ENCODE measurements at regions not wholly inside any gene's neighbourhood (a gene's known extent, or its start where the extent isn't known, plus 50 kb on each side); places are given as distances from the start of the nearest gene placed in this dataset.

DNA sequence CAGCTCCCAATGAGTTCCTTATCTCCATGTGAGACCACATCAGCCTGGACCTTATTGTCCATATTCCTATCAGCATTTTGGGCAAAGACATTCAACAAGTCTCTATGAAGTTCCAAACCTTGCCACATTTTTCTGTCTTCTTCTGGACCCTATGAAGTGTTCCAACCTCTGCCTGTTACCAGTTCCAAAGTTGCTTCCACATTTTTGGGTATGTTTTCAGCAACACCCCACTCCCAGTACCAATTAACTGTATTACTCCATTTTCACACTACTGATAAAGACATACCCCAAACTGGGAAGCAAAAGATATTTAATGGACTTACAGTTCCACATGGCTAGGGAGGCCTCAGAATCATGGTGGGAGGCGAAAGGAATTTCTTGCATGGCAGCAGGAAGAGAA lies 548.5 kb downstream of the CHSY3 start:
- Histone ChIP-seq H3K4me3 (ENCODE audit: low read length) (no peak overlapping the region), H3K27me3 (ENCODE audit: control insufficient read depth, insufficient read depth, low read length) (no peaks in the 10 kb centered on the region), H3K4me1 (ENCODE audit: control insufficient read depth, insufficient read depth, low read length) (no peaks in the 10 kb centered on the region), H3K9me3 (ENCODE audit: control insufficient read depth, insufficient read depth, low read length) (no peaks in the 10 kb centered on the region), H3K27ac (ENCODE audit: low read length) (no peak overlapping the region), H3K36me3 (ENCODE audit: control insufficient read depth, insufficient read depth, low read length) (no peaks in the 10 kb centered on the region)
- H3K4me1 Mint-ChIP-seq, result no peaks in the 10 kb centered on the region
- TF ChIP-seq, protein P1, sequence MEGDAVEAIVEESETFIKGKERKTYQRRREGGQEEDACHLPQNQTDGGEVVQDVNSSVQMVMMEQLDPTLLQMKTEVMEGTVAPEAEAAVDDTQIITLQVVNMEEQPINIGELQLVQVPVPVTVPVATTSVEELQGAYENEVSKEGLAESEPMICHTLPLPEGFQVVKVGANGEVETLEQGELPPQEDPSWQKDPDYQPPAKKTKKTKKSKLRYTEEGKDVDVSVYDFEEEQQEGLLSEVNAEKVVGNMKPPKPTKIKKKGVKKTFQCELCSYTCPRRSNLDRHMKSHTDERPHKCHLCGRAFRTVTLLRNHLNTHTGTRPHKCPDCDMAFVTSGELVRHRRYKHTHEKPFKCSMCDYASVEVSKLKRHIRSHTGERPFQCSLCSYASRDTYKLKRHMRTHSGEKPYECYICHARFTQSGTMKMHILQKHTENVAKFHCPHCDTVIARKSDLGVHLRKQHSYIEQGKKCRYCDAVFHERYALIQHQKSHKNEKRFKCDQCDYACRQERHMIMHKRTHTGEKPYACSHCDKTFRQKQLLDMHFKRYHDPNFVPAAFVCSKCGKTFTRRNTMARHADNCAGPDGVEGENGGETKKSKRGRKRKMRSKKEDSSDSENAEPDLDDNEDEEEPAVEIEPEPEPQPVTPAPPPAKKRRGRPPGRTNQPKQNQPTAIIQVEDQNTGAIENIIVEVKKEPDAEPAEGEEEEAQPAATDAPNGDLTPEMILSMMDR (IDR thresholded peaks at IDR 0.05), result no peak
- no peak for ATAC-seq
- no peaks in the 10 kb centered on the region for H3K36me3 Mint-ChIP-seq
- no peaks in the 10 kb centered on the region for H3K27me3 Mint-ChIP-seq (ENCODE audit: low read depth in 2 of 2)
- no peak overlapping the region for H3K27ac Mint-ChIP-seq
- no CpG with 5 or more reads among the region's 1 CpG for WGBS (ENCODE audit: insufficient coverage)
- intact Hi-C loops (cut with micrococcal nuclease), result no loop called here
- no peak overlapping the region for H3K4me3 Mint-ChIP-seq
- peaks cover 14 to 22% of the 10 kb centered on the region in 2 donors for H3K9me3 Mint-ChIP-seq
- DNase-seq, result no peak

DNA sequence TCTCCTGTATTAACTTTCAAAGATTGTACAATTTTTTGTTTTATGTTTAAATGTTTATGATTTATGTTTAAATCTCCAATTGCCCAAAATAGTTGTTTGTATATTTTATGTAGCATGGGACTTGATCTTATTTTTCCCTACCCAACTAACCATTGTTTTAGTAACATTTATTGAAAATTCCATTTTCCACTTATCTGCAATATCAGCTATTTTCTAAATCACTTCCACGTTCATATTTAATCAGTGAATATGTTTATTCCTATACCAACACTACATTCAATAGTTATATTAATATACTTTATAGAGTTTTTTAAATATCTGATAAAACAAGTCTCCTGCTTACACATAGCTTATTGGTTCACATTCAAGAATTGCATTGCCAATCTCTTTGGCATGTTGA lies 532.2 kb downstream of the CHSY3 start:
- Mint-ChIP-seq H3K4me1 (no peaks in the 10 kb centered on the region), H3K27me3 (ENCODE audit: low read depth in 2 of 2) (no peaks in the 10 kb centered on the region), H3K27ac (no peak overlapping the region), H3K36me3 (peaks cover 18% of the 10 kb centered on the region), H3K9me3 (peaks cover 8 to 14% of the 10 kb centered on the region in 2 donors), H3K4me3 (no peak overlapping the region)
- Histone ChIP-seq H3K27ac (ENCODE audit: low read length) (no peak overlapping the region), H3K4me3 (ENCODE audit: low read length) (no peak overlapping the region), H3K4me1 (ENCODE audit: control insufficient read depth, insufficient read depth, low read length) (no peaks in the 10 kb centered on the region), H3K9me3 (ENCODE audit: control insufficient read depth, insufficient read depth, low read length) (peaks cover 9% of the 10 kb centered on the region), H3K36me3 (ENCODE audit: control insufficient read depth, insufficient read depth, low read length) (no peaks in the 10 kb centered on the region), H3K27me3 (ENCODE audit: control insufficient read depth, insufficient read depth, low read length) (no peaks in the 10 kb centered on the region)
- ATAC-seq (no peak), DNase-seq (no peak)
- TF ChIP-seq, protein P1 (IDR thresholded peaks at IDR 0.05), result no peak
- intact Hi-C loops (cut with micrococcal nuclease), result no loop called here
- no CpG with 5 or more reads among the region's 1 CpG for WGBS (ENCODE audit: insufficient coverage)

DNA sequence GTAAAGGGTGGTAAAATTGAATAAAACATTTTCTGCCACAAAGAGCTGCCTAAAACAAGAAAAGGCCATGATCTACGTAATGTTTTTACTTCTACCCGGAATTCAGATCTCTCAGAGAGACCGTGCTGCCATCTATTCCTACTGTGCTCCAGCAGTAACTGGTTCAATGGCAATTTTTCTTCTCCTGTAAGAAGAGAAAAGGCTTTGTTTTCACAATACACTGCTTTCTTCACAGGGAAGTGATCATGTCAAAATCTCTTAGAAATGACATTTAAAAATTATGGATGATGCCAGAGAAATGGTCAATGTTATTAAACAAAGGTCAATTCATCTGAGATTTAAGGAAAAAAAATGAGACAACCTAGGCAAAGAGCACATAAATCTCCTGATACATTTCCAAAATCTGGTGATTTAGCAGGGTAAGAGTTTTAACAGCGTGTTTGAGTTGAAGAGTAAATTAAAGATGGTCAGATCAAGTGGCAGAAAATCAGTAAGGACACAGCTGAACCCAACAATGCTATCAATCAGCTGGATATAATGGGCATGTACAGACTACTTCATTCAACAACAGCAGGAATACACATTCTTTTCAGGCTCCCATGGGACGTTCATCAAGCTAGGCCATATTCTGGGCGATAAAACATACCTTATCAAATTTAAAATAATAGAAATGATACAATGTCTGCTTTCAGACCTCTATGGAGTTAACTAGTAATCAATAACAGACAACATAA lies 523.1 kb downstream of the CHSY3 start:
- intact Hi-C loops (cut with micrococcal nuclease), result no loop called here
- Mint-ChIP-seq H3K9me3 (peaks cover 10% of the 10 kb centered on the region in 2 donors), H3K4me1 (no peaks in the 10 kb centered on the region), H3K36me3 (no peaks in the 10 kb centered on the region), H3K4me3 (no peak overlapping the region), H3K27me3 (ENCODE audit: low read depth in 2 of 2) (no peaks in the 10 kb centered on the region), H3K27ac (no peak overlapping the region)
- Histone ChIP-seq H3K27me3 (ENCODE audit: control insufficient read depth, insufficient read depth, low read length) (no peaks in the 10 kb centered on the region), H3K27ac (ENCODE audit: low read length) (no peak overlapping the region), H3K4me1 (ENCODE audit: control insufficient read depth, insufficient read depth, low read length) (no peaks in the 10 kb centered on the region), H3K4me3 (ENCODE audit: low read length) (no peak overlapping the region), H3K36me3 (ENCODE audit: control insufficient read depth, insufficient read depth, low read length) (no peaks in the 10 kb centered on the region), H3K9me3 (ENCODE audit: control insufficient read depth, insufficient read depth, low read length) (no peaks in the 10 kb centered on the region)
- 87% methylated on average over 4 of the region's 6 CpGs for WGBS (ENCODE audit: insufficient coverage)
- TF ChIP-seq, protein P1 (IDR thresholded peaks at IDR 0.05), result no peak
- DNase-seq, result no peak
- no peak for ATAC-seq

DNA sequence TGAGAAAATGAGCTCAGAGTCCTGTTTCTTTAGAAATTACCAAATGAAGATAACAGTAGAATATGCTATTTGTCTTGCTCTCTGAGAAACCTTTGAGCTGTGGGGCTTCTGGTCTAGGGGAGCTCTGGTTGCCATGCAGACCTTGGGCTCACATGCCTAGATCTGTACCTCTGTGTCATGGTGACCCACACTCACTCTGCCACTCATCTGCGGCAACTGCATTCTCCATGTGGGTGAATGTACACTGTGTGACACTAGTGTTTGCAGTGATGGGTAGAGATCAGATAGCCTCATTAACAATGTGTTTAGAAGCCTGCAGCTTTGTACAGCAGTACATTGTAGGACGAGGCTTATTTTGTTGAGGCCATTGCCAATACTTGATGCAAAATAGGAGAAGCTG lies 521.2 kb downstream of the CHSY3 start:
- H3K27me3 Mint-ChIP-seq (ENCODE audit: low read depth in 2 of 2), result no peaks in the 10 kb centered on the region
- H3K36me3 Mint-ChIP-seq, result no peaks in the 10 kb centered on the region
- H3K4me3 Mint-ChIP-seq, result no peak overlapping the region
- DNase-seq, result no peak
- Histone ChIP-seq H3K27ac (ENCODE audit: low read length) (no peak overlapping the region), H3K36me3 (ENCODE audit: control insufficient read depth, insufficient read depth, low read length) (no peaks in the 10 kb centered on the region), H3K4me1 (ENCODE audit: control insufficient read depth, insufficient read depth, low read length) (no peaks in the 10 kb centered on the region), H3K9me3 (ENCODE audit: control insufficient read depth, insufficient read depth, low read length) (no peaks in the 10 kb centered on the region), H3K4me3 (ENCODE audit: low read length) (no peak overlapping the region), H3K27me3 (ENCODE audit: control insufficient read depth, insufficient read depth, low read length) (no peaks in the 10 kb centered on the region)
- 95% methylated on average over 2 of the region's 2 CpGs for WGBS (ENCODE audit: insufficient coverage)
- TF ChIP-seq, protein P1 (IDR thresholded peaks at IDR 0.05), result no peak
- no peaks in the 10 kb centered on the region for H3K4me1 Mint-ChIP-seq
- no peak for ATAC-seq
- peaks cover 9 to 13% of the 10 kb centered on the region in 2 donors for H3K9me3 Mint-ChIP-seq
- H3K27ac Mint-ChIP-seq, result no peak overlapping the region
- intact Hi-C loops (cut with micrococcal nuclease), result no loop called here

All from natural killer cell (primary cell).